ENCODE measurements at regions not wholly inside any gene's neighbourhood (a gene's known extent, or its start where the extent isn't known, plus 50 kb on each side); places are given as distances from the start of the nearest gene placed in this dataset.

GRCh38 chr12:25785134-25785533, 173.3 kb upstream of the RASSF8 start:
- TF ChIP-seq EZH2 (IDR thresholded peaks at IDR 0.05; ENCODE audit: borderline replicate concordance, insufficient read depth, low read length, poor library complexity, severe bottlenecking), result no peak
- no peak for TF ChIP-seq CTCF (IDR thresholded peaks at IDR 0.05; ENCODE audit: poor library complexity, severe bottlenecking)
- TF ChIP-seq TAF1 (IDR thresholded peaks at IDR 0.05; ENCODE audit: low read depth), result no peak
- TF ChIP-seq RAD21 (conservative IDR thresholded peaks at IDR 0.05), result no peak
- no peak for TF ChIP-seq POLR2AphosphoS5 (IDR thresholded peaks at IDR 0.05)

Data from neural cell (in vitro differentiated cells).